ENCODE measurements at regions not wholly inside any gene's neighbourhood (a gene's known extent, or its start where the extent isn't known, plus 50 kb on each side); places are given as distances from the start of the nearest gene placed in this dataset.

- TF ChIP-seq SRSF7 (optimal IDR thresholded peaks at IDR 0.05; ENCODE audit: low read depth, low read length): no peak
- TF ChIP-seq ETV5 (CRISPR knock-in tag; IDR thresholded peaks at IDR 0.05; ENCODE audit: low read depth): no peak
- TF ChIP-seq BRCA1 (IDR thresholded peaks at IDR 0.05): no peak
- TF ChIP-seq BRCA1 (CRISPR knock-in tag; IDR thresholded peaks at IDR 0.05): no peak
- no peak for TF ChIP-seq PHF8 (IDR thresholded peaks at IDR 0.05; ENCODE audit: borderline replicate concordance, low read length)
- TF ChIP-seq SMC3 (conservative IDR thresholded peaks at IDR 0.05; ENCODE audit: insufficient read depth, low read depth, low read length): no peak
- no peak for TF ChIP-seq ILK (tag; IDR thresholded peaks at IDR 0.05; ENCODE audit: borderline replicate concordance, low read depth)
- TF ChIP-seq HDAC1 (IDR thresholded peaks at IDR 0.05): no peak
- no peak for TF ChIP-seq ZBTB1 (CRISPR knock-in tag; IDR thresholded peaks at IDR 0.05; ENCODE audit: borderline replicate concordance, low read depth)
These were observed 101.6 kb upstream of the FAM13C start (continued) for GRCh38 chr10:59463909-59464308.

GRCh38 chr10:59460601-59461000, 98.3 kb upstream of the FAM13C start:
- in situ Hi-C loops (cut with MboI): no loop called here
- intact Hi-C loops (cut with micrococcal nuclease): no loop called here
- H3K36me3 ChIP-seq (ENCODE audit: control insufficient read depth, insufficient read depth, low read length): no peaks in the 10 kb centered on the region
- no peaks in the 10 kb centered on the region for H3K4me1 ChIP-seq (replicated peaks in 1 of 2; ENCODE audit: control insufficient read depth in 2 of 2, insufficient read depth in 2 of 2, low read length in 2 of 2)
- H3K27ac ChIP-seq (ENCODE audit: extremely low read depth, low read depth, low read length): no peak overlapping the region
- H3K9me1 ChIP-seq (ENCODE audit: control insufficient read depth, insufficient read depth, low read length): no peaks in the 10 kb centered on the region
- no peaks in the 10 kb centered on the region for H3K79me2 ChIP-seq (ENCODE audit: control insufficient read depth, insufficient read depth, low read length)
- no peaks in the 10 kb centered on the region for H4K20me1 ChIP-seq (replicated peaks; ENCODE audit: control insufficient read depth, insufficient read depth, low read length)
- ChIA-PET POLR2A (no interaction called here), CTCF (ENCODE audit: low intra/inter-chr PET ratio) (interaction anchor here (0.7 kb wide), 1 partner anchor 75 kb away, joined by 5 read pairs; no protein-coding TSS in a partner anchor)
- DNase-seq (ENCODE audit: extremely low read depth in 1 of 4, low spot score in 3 of 4) (no peak), FAIRE-seq (no peak), ATAC-seq (no peak)
- H3K27me3 ChIP-seq (ENCODE audit: control insufficient read depth in 2 of 2, insufficient read depth in 2 of 2, low read length in 2 of 2): no peaks in the 10 kb centered on the region
- WGBS (ENCODE audit: insufficient coverage, low coverage, missing lambda C conversion rate): 0% methylated on average over 3 of the region's 3 CpGs
- no TSS peak for BruUV-seq (replicated peaks)
- no peak overlapping the region for H3K4me3 ChIP-seq
- H3K4me2 ChIP-seq (ENCODE audit: insufficient read depth, low read length): no peak overlapping the region
- no peak overlapping the region for H3K9ac ChIP-seq (ENCODE audit: insufficient read depth in 1 of 2, low read depth in 2 of 2, low read length in 2 of 2)
- H3K9me3 ChIP-seq (replicated peaks; ENCODE audit: control insufficient read depth, insufficient read depth, low read depth, low read length): peaks cover 2% of the 10 kb centered on the region
- no peak overlapping the region for H2AFZ ChIP-seq (ENCODE audit: low read depth, low read length)
- no peak for TF ChIP-seq KLF1 (tag; IDR thresholded peaks at IDR 0.05)
- no peak for TF ChIP-seq MED1 (CRISPR knock-in tag; IDR thresholded peaks at IDR 0.05; ENCODE audit: borderline replicate concordance)
- TF ChIP-seq SUPT5H (IDR thresholded peaks at IDR 0.05): no peak
- TF ChIP-seq ZNF398 (CRISPR knock-in tag; IDR thresholded peaks at IDR 0.05): no peak
- no peak for TF ChIP-seq PTTG1 (tag; IDR thresholded peaks at IDR 0.05; ENCODE audit: low read depth)
- TF ChIP-seq LCOR (CRISPR knock-in tag; IDR thresholded peaks at IDR 0.05): no peak
- TF ChIP-seq ZNF695 (CRISPR knock-in tag; IDR thresholded peaks at IDR 0.05): no peak
- TF ChIP-seq ZNF561 (CRISPR knock-in tag; conservative IDR thresholded peaks at IDR 0.05): no peak
- no peak for TF ChIP-seq CHD1 (IDR thresholded peaks at IDR 0.05; ENCODE audit: low read length)
- no peak for TF ChIP-seq SMARCC2 (IDR thresholded peaks at IDR 0.05; ENCODE audit: low read depth)
- TF ChIP-seq ETS2 (tag; IDR thresholded peaks at IDR 0.05; ENCODE audit: borderline replicate concordance, poor library complexity, severe bottlenecking): no peak
- TF ChIP-seq ZNF395 (CRISPR knock-in tag; IDR thresholded peaks at IDR 0.05): no peak
